ENCODE measurements at regions not wholly inside any gene's neighbourhood (a gene's known extent, or its start where the extent isn't known, plus 50 kb on each side); places are given as distances from the start of the nearest gene placed in this dataset.

GRCh38 chrX:98506907-98507306 lies 1623.2 kb downstream of the RPA4 start:
- TF ChIP-seq POLR2A (IDR thresholded peaks at IDR 0.05) (no peak), CTCF (IDR thresholded peaks at IDR 0.05) (no peak)
- 80 to 83% methylated on average over 1 of the region's 1 CpG for WGBS, 2 donors
- DNase-seq, result no peak

GRCh38 chrX:98514032-98514431 lies 1630.3 kb downstream of the RPA4 start:
- H3K27ac ChIP-seq, result no peak overlapping the region
- H3K36me3 ChIP-seq, result no peaks in the 10 kb centered on the region
- no peaks in the 10 kb centered on the region for H3K4me1 ChIP-seq
- no peak for DNase-seq
- H3K27me3 ChIP-seq, result no peaks in the 10 kb centered on the region
- intact Hi-C loops (cut with DNase I), result no loop called here
- H3K4me3 ChIP-seq (replicated peaks in 1 of 3), result no peak overlapping the region
- H3K9me3 ChIP-seq, result no peaks in the 10 kb centered on the region
- TF ChIP-seq CTCF (IDR thresholded peaks at IDR 0.05) (no peak), POLR2A (IDR thresholded peaks at IDR 0.05) (no peak)

More at GRCh38 chrX:98506907-98507306, 1623.2 kb downstream of the RPA4 start:
- Histone ChIP-seq H3K27ac (no peak overlapping the region), H3K9me3 (no peaks in the 10 kb centered on the region), H3K27me3 (no peaks in the 10 kb centered on the region), H3K4me3 (replicated peaks in 1 of 3) (no peak overlapping the region), H3K4me1 (no peaks in the 10 kb centered on the region), H3K36me3 (no peaks in the 10 kb centered on the region)
- intact Hi-C loops (cut with DNase I), result no loop called here

GRCh38 chrX:98516120-98516519 lies 1632.4 kb downstream of the RPA4 start:
- H3K4me3 ChIP-seq (replicated peaks in 1 of 3), result no peak overlapping the region
- TF ChIP-seq CTCF (IDR thresholded peaks at IDR 0.05) (no peak), POLR2A (IDR thresholded peaks at IDR 0.05) (no peak)
- 96% methylated on average over 1 of the region's 1 CpG for WGBS, 2 donors
- H3K9me3 ChIP-seq, result no peaks in the 10 kb centered on the region
- H3K27ac ChIP-seq, result no peak overlapping the region
- H3K36me3 ChIP-seq, result no peaks in the 10 kb centered on the region
- intact Hi-C loops (cut with DNase I), result no loop called here
- H3K27me3 ChIP-seq, result no peaks in the 10 kb centered on the region
- H3K4me1 ChIP-seq, result no peaks in the 10 kb centered on the region
- no peak for DNase-seq

- WGBS, 2 donors, result 52 to 80% methylated on average over 3 of the region's 3 CpGs
- Histone ChIP-seq H3K27ac (no peak overlapping the region), H3K27me3 (no peaks in the 10 kb centered on the region), H3K4me3 (replicated peaks in 1 of 3) (no peak overlapping the region), H3K4me1 (no peaks in the 10 kb centered on the region), H3K9me3 (no peaks in the 10 kb centered on the region), H3K36me3 (no peaks in the 10 kb centered on the region)
- intact Hi-C loops (cut with DNase I), result no loop called here
- TF ChIP-seq CTCF (IDR thresholded peaks at IDR 0.05) (no peak), POLR2A (IDR thresholded peaks at IDR 0.05) (no peak)
- no peak for DNase-seq
These were observed 1639.3 kb downstream of the RPA4 start for GRCh38 chrX:98523026-98523425.

GRCh38 chrX:98523521-98523920 lies 1639.8 kb downstream of the RPA4 start:
- H3K27ac ChIP-seq, result no peak overlapping the region
- TF ChIP-seq POLR2A (IDR thresholded peaks at IDR 0.05) (no peak), CTCF (IDR thresholded peaks at IDR 0.05) (no peak)
- no peaks in the 10 kb centered on the region for H3K9me3 ChIP-seq
- H3K4me3 ChIP-seq (replicated peaks in 1 of 3), result no peak overlapping the region
- intact Hi-C loops (cut with DNase I), result no loop called here
- DNase-seq, result no peak
- H3K36me3 ChIP-seq, result no peaks in the 10 kb centered on the region
- no peaks in the 10 kb centered on the region for H3K27me3 ChIP-seq
- H3K4me1 ChIP-seq, result no peaks in the 10 kb centered on the region
- WGBS, 2 donors, result 81 to 86% methylated on average over 3 of the region's 3 CpGs
